ENCODE measurements at regions not wholly inside any gene's neighbourhood (a gene's known extent, or its start where the extent isn't known, plus 50 kb on each side); places are given as distances from the start of the nearest gene placed in this dataset.
"Not testable (repeated sequence)": the region's sequence is repeated elsewhere in the genome, so short reads cannot be mapped to it uniquely, and the experiment has no call there.

DNA sequence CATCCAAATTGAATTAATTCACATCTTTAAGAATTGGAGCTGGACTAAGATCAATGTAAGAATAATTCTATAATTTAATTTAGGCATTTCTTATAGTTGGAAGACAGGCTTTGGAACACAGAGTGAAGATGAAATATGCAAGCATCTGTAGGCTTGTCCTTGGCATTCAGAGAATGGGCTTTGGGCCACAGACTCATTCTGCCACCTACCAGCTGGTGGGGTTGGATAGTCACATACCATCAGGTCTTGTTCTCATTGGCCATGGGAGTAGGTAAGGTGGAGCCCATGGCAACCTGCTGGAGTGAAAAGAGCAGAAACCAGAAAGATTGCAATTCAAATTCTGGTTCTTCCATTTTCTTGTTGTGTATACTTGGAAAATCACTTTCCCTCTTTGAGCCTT, 300.3 kb downstream of the CYRIA start:
- no peak for DNase-seq

DNA sequence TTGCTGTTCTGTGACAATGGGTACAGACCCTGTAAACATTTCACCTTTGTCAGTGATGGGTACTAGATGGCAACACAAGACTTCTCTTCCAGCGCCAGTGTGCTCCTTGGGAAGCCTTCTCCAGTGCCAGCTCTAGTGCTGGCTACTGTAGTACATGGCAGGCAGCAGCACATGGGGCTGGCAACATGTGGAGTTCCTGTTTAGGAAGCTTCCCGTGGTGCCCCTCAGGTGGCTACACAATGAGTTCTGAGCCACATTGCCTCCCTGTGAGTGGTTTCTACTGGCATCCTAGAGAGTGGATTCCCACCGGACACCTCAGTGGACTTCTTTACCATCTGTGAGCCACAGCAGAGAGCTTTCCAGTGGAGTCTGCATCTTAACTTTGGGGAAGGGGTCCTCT, 302.1 kb downstream of the CYRIA start:
- no peak for DNase-seq

- no peak for DNase-seq
Measured at GRCh38 chr2:16362611-16363010, 303.0 kb downstream of the CYRIA start.

GRCh38 chr2:16361261-16361995, 304.2 kb downstream of the CYRIA start:
- DNase-seq = no peak

- DNase-seq = no peak
Measured at GRCh38 chr2:16359961-16360360, 305.7 kb downstream of the CYRIA start.

DNA sequence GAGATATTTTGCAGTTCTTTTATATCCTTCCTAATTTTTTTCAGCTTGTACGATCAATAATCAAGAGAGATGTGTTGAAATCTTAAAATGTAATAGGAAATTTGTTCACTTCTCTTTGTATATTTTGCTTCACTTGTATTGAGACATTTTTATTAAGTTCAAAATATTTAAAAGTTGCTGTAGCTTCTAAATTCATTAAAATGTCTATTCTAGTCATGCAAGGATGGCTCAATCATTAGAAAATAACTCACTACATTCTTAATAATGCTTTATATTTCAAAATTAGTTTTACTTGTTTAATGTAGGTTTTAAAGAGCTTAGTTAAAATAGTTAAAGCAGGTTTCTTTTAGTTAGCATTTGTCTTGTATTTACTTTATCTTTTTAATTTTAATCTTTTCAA, 308.4 kb downstream of the CYRIA start:
- DNase-seq = no peak

GRCh38 chr2:16351541-16351940, 314.1 kb downstream of the CYRIA start:
- DNase-seq = no peak

DNA sequence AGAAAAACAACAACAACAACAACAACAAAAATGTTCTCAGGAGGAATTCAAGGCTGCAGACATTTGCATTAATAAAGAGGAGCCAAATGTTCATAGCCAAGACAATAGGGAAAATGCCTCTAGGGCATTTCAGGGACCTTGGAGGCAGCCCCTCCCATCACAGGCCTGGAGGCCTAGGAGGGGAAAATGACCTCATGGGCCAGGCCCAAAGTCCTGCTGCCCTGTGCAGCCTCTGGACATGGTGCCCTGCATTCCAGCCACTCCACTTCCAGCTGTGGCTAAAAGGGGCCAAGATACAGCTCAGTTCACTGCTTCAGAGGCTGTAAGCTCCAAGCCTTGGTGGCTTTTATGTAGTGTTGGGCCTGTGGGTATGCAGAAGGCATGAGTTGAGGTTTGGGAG, 314.5 kb downstream of the CYRIA start:
- DNase-seq = no peak

DNA sequence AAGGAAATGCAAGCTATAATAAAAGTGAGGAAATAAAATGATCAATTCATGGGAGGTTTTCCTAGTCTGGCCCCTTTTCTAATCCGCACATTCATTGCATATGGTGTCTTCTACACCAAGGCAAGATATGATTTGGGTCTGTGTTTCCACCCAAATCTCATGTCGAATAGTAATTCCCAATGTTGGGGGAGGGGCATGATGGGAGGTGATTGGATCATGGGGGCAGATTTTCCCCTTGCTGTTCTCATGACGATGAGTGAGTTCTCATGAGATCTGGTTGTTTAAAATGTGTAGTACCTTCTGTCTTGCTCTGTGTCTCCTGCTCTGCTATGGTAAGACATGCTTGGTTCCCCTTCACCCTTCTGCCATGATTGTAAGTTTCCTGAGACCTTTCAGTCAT, 315.4 kb downstream of the CYRIA start:
- no peak for DNase-seq

DNA sequence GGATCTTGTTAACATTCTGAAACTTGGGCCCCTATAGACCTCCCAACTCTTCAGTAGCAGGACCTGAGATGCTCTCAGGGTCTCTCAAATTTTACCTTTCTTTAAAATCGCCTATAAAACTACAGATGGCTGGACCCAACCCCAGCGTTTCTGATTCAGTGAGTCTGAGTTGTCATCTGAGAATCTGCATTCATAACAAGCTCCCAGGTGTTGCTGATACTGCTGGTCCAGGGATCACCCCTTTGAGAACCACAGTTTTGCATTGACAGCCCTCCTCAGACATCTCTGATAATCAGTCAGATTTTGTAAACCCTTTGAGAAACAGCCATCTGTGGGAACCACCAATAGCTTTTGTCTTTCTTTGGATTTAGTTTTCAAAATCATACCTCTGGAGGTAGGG, 315.8 kb downstream of the CYRIA start:
- no peak for DNase-seq

DNA sequence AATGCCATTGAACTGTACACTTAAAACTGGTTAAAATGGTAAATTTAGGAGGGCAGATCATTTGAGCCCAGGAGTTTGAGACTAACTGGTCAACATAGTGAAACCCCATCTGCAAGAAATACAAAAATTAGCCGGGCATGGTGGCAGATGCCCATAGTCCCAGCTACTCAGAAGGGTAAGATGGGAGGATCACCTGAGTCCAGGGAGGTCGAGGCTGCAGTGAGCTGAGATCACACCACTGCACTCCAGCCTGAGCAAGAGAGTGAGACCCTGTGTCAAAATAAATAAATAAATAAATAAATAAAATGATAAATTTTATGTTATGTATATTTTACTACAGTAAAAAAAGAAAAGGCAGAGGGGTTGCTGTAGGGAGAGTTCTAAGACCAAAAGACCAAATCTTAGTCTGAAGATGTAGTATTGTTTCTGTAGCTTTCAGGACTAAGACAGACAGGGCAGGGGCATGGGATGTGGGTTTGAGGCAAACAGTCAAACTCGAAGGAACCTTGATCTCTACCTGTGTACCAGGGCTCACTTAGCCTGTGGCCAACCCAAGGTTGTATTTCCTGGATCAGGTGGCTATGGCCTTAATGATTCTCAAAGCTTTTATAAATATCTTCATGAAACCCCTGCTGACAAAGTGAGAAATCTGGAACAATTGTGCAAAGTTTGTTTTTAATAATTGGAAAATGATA, 316.7 kb downstream of the CYRIA start:
- no peak for DNase-seq

GRCh38 chr2:16346671-16347070, 319.0 kb downstream of the CYRIA start:
- no peak for DNase-seq

GRCh38 chr2:16345231-16345630, 320.4 kb downstream of the CYRIA start:
- not testable (repeated sequence) for DNase-seq

- DNase-seq = no peak
Measured at GRCh38 chr2:16339206-16339605, 326.4 kb downstream of the CYRIA start.

GRCh38 chr2:16338026-16338425, 327.6 kb downstream of the CYRIA start:
- no peak for DNase-seq

GRCh38 chr2:16336916-16337315, 328.7 kb downstream of the CYRIA start:
- no peak for DNase-seq

DNA sequence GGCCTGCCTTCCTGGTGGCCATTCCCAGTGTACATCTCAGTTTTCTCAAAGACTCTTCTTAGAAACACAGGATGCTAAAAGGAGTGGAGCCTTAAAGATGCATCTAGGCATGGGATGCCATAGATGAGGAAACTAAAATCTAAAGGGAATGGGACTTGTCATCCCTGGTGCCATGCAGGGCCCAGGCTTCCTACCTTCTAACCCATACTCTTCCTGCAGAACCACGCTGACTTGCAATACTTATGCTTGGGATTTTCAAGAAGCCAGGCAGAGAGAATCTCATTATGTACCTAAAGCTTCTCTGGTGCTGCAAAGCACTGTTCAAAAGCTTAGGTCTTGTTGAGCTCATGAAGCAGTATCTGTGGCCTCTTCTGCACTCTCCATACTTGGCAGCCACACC, 329.1 kb downstream of the CYRIA start:
- no peak for DNase-seq

DNA sequence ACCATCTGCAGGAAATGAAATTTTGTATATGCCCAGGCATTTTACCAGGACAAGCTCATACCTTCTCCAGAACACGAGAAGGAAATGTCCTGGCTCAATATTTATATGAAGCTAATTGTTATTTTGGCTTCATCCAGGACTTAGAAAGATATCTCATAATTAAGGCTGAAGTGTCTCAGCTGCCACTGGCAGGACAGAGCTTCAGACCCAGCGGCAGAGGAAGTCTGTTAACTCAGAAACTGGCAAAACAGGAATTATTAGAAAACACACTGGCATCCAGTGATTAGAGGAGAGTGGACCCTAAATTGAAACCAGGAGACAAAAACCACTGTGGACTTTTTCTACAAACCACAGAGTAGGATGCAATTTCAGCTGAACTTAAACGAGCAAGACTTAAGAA, 329.7 kb downstream of the CYRIA start:
- DNase-seq = no peak

- no peak for DNase-seq
Measured at GRCh38 chr2:16335604-16335930, 330.1 kb downstream of the CYRIA start.

GRCh38 chr2:16334886-16335603, 330.6 kb downstream of the CYRIA start:
- no peak for DNase-seq

DNA sequence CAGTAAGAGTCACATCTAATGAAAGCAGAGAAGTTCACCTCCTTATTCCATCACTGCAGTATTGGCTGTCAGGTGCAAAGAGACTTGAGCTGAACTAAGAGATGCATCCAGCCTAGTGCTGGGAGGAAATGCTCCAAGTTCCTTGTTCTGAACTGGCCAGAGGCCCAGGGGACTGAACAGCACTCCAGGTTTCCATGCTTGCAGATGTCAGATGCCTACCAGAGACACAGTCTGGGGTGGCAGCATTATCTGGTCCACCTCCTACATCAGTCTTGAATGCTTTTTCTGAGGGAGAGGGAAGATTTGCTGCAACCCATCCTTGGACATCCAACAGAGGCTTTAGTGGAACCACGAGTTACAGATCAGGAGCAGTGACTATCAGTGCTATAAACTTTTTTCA, 331.3 kb downstream of the CYRIA start:
- no peak for DNase-seq

GRCh38 chr2:16333681-16334080, 332.0 kb downstream of the CYRIA start:
- no peak for DNase-seq
